H1 (cell line): ENCODE measurements at regions not wholly inside any gene's neighbourhood (a gene's known extent, or its start where the extent isn't known, plus 50 kb on each side); places are given as distances from the start of the nearest gene placed in this dataset.

Experiments
- CTCF ChIA-PET: fragments of 300-600 bp; sonication (Branson Sonifier 250); formaldehyde crosslinking; loops from one replicate; lab custom pipeline; 2021; ENCODE audit not compliant: partially characterized antibody; lab: Charles Lee
- POLR2A ChIA-PET: fragments of 300-600 bp; sonication (Branson Sonifier 250); formaldehyde crosslinking; loops from one replicate; lab custom pipeline; 2021; ENCODE audit warnings: inconsistent platforms; ENCODE audit not compliant: partially characterized antibody; lab: Charles Lee
- DNase-seq, 2 experiments: peaks; one replicate each; pipeline versions ENCODE4 v3.0.0 to v3.0.0-alpha.2; 2010 to 2022; ENCODE audit warnings: low spot score in 2 of 2, low read depth in 1 of 2, mixed read lengths in 1 of 2
- FAIRE-seq: peaks from 2 replicates; lab custom pipeline; 2011; peaks lifted over from hg19 to GRCh38; lab: Jason Lieb, UNC
- H2AFZ ChIP-seq: 2 replicates; pipeline ENCODE4 v1.8.1; 2012; ENCODE audit warnings: low read length, inconsistent platforms
- H2AK5ac ChIP-seq: 2 replicates; pipeline ENCODE4 v1.6.1; 2013; ENCODE audit warnings: low read depth, low read length
- H2BK120ac ChIP-seq: replicated peaks from 2 replicates; pipeline ENCODE3; 2013; ENCODE audit warnings: low read depth, low read length, inconsistent platforms
- H2BK12ac ChIP-seq: 2 replicates; pipeline ENCODE4 v1.6.1; 2013; ENCODE audit warnings: low read depth, low read length
- H2BK15ac ChIP-seq: 2 replicates; pipeline ENCODE4 v1.6.1; 2013; ENCODE audit warnings: low read length
- H2BK20ac ChIP-seq: 2 replicates; pipeline ENCODE4 v1.6.1; 2013; ENCODE audit warnings: low read length
- H2BK5ac ChIP-seq: 2 replicates; pipeline ENCODE4 v1.6.1; 2013; ENCODE audit warnings: low read depth, low read length
- H3K14ac ChIP-seq: 2 replicates; pipeline ENCODE4 v1.6.1; 2013; ENCODE audit warnings: inconsistent platforms; ENCODE audit not compliant: insufficient read length
- H3K18ac ChIP-seq: 2 replicates; pipeline ENCODE4 v1.6.1; 2013; ENCODE audit warnings: low read length; ENCODE audit errors: extremely low read depth
- H3K23ac ChIP-seq: 2 replicates; pipeline ENCODE4 v1.6.1; 2013; ENCODE audit warnings: inconsistent platforms; ENCODE audit not compliant: insufficient read length
- H3K23me2 ChIP-seq: 2 replicates; pipeline ENCODE4 v1.6.1; 2013; ENCODE audit warnings: low read depth, low read length
- H3K27ac ChIP-seq: 2 replicates; pipeline ENCODE4 v1.6.1; 2011; ENCODE audit warnings: low read depth, low read length, inconsistent platforms
- H3K27me3 ChIP-seq, 4 experiments: replicated peaks in 1 of 4; 1 replicate in 1 of 4; 2 replicates in 3 of 4; pipeline versions ENCODE4 v1.6.1 to v1.8.1; 2011 to 2013; ENCODE audit warnings: low read length in 3 of 4, mild to moderate bottlenecking in 3 of 4, inconsistent platforms in 2 of 4, mixed read lengths in 2 of 4, moderate library complexity in 1 of 4; ENCODE audit not compliant: control insufficient read depth in 3 of 4, insufficient read depth in 3 of 4; ENCODE audit errors: extremely low read depth in 1 of 4
- H3K36me3 ChIP-seq, 4 experiments: 2 replicates each; pipeline versions ENCODE4 v1.6.1 to v1.8.1; 2011 to 2013; ENCODE audit warnings: mild to moderate bottlenecking in 4 of 4, low read length in 3 of 4, moderate library complexity in 2 of 4, control low read depth in 1 of 4, inconsistent platforms in 1 of 4; ENCODE audit not compliant: insufficient read depth in 4 of 4, control insufficient read depth in 2 of 4
- H3K4ac ChIP-seq: replicated peaks from 2 replicates; pipeline ENCODE3; 2013; ENCODE audit warnings: low read length, low read depth, mixed read lengths, inconsistent platforms; ENCODE audit not compliant: insufficient read length
- H3K4me1 ChIP-seq, 4 experiments: replicated peaks in 1 of 4; 1 replicate in 1 of 4; 2 replicates in 3 of 4; pipeline versions ENCODE4 v1.6.1 to v1.8.1; 2011 to 2013; ENCODE audit warnings: low read length in 3 of 4, inconsistent platforms in 2 of 4, mixed read lengths in 1 of 4; ENCODE audit not compliant: insufficient read depth in 4 of 4, control insufficient read depth in 3 of 4
- H3K4me2 ChIP-seq, 2 experiments: 2 replicates each; pipeline versions ENCODE4 v1.6.1 to v1.8.1; 2011 to 2013; ENCODE audit warnings: low read depth in 2 of 2, low read length in 2 of 2, control low read depth in 1 of 2, inconsistent platforms in 1 of 2, mild to moderate bottlenecking in 1 of 2; ENCODE audit not compliant: insufficient read depth in 1 of 2
- H3K4me3 ChIP-seq, 4 experiments: fragments of 200-600, 300-600 bp in 1 of 4; sonication (generic), shearing (Covaris generic), sonication (Bioruptor Twin) in 1 of 4; 2 replicates each; pipeline versions ENCODE4 v1.5.1 to v1.8.1; 2011 to 2016; ENCODE audit warnings: low read length in 4 of 4, low read depth in 3 of 4, control low read depth in 2 of 4, inconsistent platforms in 2 of 4, mild to moderate bottlenecking in 2 of 4, mixed read lengths in 1 of 4, moderate library complexity in 1 of 4; ENCODE audit not compliant: insufficient read depth in 2 of 4; ENCODE audit errors: extremely low read depth in 1 of 4
- H3K56ac ChIP-seq: replicated peaks from 2 replicates; pipeline ENCODE3; 2013; ENCODE audit warnings: low read depth, mild to moderate bottlenecking, mixed read lengths, low read length, inconsistent platforms; ENCODE audit not compliant: insufficient read length
- H3K79me1 ChIP-seq: 2 replicates; pipeline ENCODE4 v1.6.1; 2013; ENCODE audit warnings: low read depth, low read length, control low read depth
- H3K79me2 ChIP-seq, 2 experiments: 2 replicates each; pipeline versions ENCODE4 v1.6.1 to v1.8.1; 2012 to 2013; ENCODE audit warnings: low read length in 2 of 2, mild to moderate bottlenecking in 2 of 2, inconsistent platforms in 1 of 2; ENCODE audit not compliant: insufficient read depth in 2 of 2, control insufficient read depth in 1 of 2
- H3K9ac ChIP-seq, 4 experiments: replicated peaks in 1 of 4; 1 replicate in 1 of 4; 2 replicates in 3 of 4; pipeline versions ENCODE4 v1.6.1 to v1.8.1; 2011 to 2013; ENCODE audit warnings: low read depth in 3 of 4, low read length in 3 of 4, control low read depth in 2 of 4, mild to moderate bottlenecking in 2 of 4, moderate library complexity in 2 of 4, inconsistent platforms in 1 of 4; ENCODE audit errors: extremely low read depth in 1 of 4
- H3K9me3 ChIP-seq, 2 experiments: 2 replicates each; pipeline versions ENCODE4 v1.6.1 to v1.8.1; 2012 to 2013; ENCODE audit warnings: mild to moderate bottlenecking in 2 of 2, moderate library complexity in 2 of 2, control low read depth in 1 of 2, inconsistent platforms in 1 of 2, low read depth in 1 of 2, low read length in 1 of 2, mixed read lengths in 1 of 2; ENCODE audit not compliant: insufficient read depth in 2 of 2
- H4K20me1 ChIP-seq, 2 experiments: replicated peaks in 1 of 2; 2 replicates each; pipeline versions ENCODE3 to v1.8.1; 2011 to 2013; ENCODE audit warnings: inconsistent platforms in 2 of 2, low read length in 2 of 2, mild to moderate bottlenecking in 1 of 2; ENCODE audit not compliant: insufficient read depth in 2 of 2, control insufficient read depth in 1 of 2
- H4K5ac ChIP-seq: 2 replicates; pipeline ENCODE4 v1.6.1; 2013; ENCODE audit warnings: low read length, low read depth, mixed read lengths, inconsistent platforms; ENCODE audit not compliant: insufficient read length
- H4K8ac ChIP-seq: 2 replicates; pipeline ENCODE4 v1.8.0; 2013; ENCODE audit warnings: mild to moderate bottlenecking, moderate library complexity, low read length, inconsistent platforms; ENCODE audit not compliant: insufficient read depth; ENCODE audit errors: extremely low read depth
- H4K91ac ChIP-seq: replicated peaks from 2 replicates; pipeline ENCODE3; 2013; ENCODE audit warnings: low read length, mixed read lengths, inconsistent platforms; ENCODE audit not compliant: insufficient read length
- JUN ChIP-seq: IDR thresholded peaks from 2 replicates; pipeline ENCODE4 v1.6.1; 2011; ENCODE audit warnings: low read depth, mild to moderate bottlenecking, improper control_type of control experiment, low read length
- MAX ChIP-seq: IDR thresholded peaks from 2 replicates; pipeline ENCODE4 v1.6.1; 2012; ENCODE audit warnings: inconsistent platforms
- whole genome bisulfite sequencing, 2 experiments: shearing (Covaris generic) in 1 of 2; methylation state at CpG; one replicate each; pipeline versions ENCODE4 v1.1.6 to v1.1.7; 2013 to 2015; ENCODE audit warnings: low lambda C conversion rate in 2 of 2, mixed read lengths in 2 of 2, inconsistent platforms in 1 of 2, low coverage in 1 of 2, missing lambda C conversion rate in 1 of 2; ENCODE audit not compliant: insufficient replicate concordance in 2 of 2, insufficient coverage in 1 of 2, insufficient read length in 1 of 2; ENCODE audit errors: extremely low coverage in 1 of 2, missing lambda C conversion rate in 1 of 2; 5-methylcytosine and 5-hydroxymethylcytosine counted together

GRCh38 chr1:63155437-63155836 lies 166.9 kb upstream of the FOXD3 start:
- Histone ChIP-seq H3K4ac (no peak overlapping the region), H2BK20ac (no peak overlapping the region), H3K36me3 (no peaks in the 10 kb centered on the region), H3K27ac (no peak overlapping the region), H3K4me2 (no peak overlapping the region), H3K14ac (no peak overlapping the region), H3K23me2 (no peaks in the 10 kb centered on the region), H3K79me2 (no peaks in the 10 kb centered on the region), H2BK5ac (no peak overlapping the region), H3K18ac (no peak overlapping the region), H4K8ac (no peak overlapping the region), H3K4me3 (no peak overlapping the region), H4K20me1 (no peaks in the 10 kb centered on the region), H2BK120ac (no peak overlapping the region), H3K23ac (no peak overlapping the region), H4K5ac (no peak overlapping the region), H3K4me1 (peaks cover 0 to 4% (median 0%) of the 10 kb centered on the region in 4 experiments; a peak in 1 of 7 replicates), H2AFZ (0 out of 2 replicates have a peak overlapping the region, but pooled peaks have one; percentile 42), H2BK15ac (no peak overlapping the region), H4K91ac (no peak overlapping the region), H3K9me3 (no peaks in the 10 kb centered on the region), H2AK5ac (no peak overlapping the region), H3K79me1 (no peaks in the 10 kb centered on the region), H2BK12ac (no peak overlapping the region), H3K56ac (no peak overlapping the region), H3K27me3 (no peaks in the 10 kb centered on the region; a peak in 1 of 7 replicates), H3K9ac (no peak overlapping the region)
- WGBS, 2 experiments: 83% methylated on average over 2 of the region's 2 CpGs; no CpG with 5 or more reads in 1 of the 2 experiments
- CTCF ChIA-PET: interaction anchor here (1.0 to 1.7 kb wide), 3 partner anchors 10 to 13 kb away, joined by 3 to 4 read pairs (median 3); no protein-coding TSS in a partner anchor
- FAIRE-seq (no peak), DNase-seq (no peak)
- POLR2A ChIA-PET: no interaction called here
- TF ChIP-seq MAX (no peak), JUN (no peak)
